ENCODE measurements at regions not wholly inside any gene's neighbourhood (a gene's known extent, or its start where the extent isn't known, plus 50 kb on each side); places are given as distances from the start of the nearest gene placed in this dataset.
"Not testable (repeated sequence)": the region's sequence is repeated elsewhere in the genome, so short reads cannot be mapped to it uniquely, and the experiment has no call there.

GRCh38 chrY:19541475-19542306 is 202.8 kb downstream of the KDM5D start:
- H3K27ac ChIP-seq, result no peak overlapping the region
- intact Hi-C loops (cut with DNase I; ENCODE audit: low total_unique reads), result no loop called here

GRCh38 chrY:19535697-19536096 is 208.8 kb downstream of the KDM5D start:
- H3K4me1 ChIP-seq; H3K4me3 ChIP-seq; H3K36me3 ChIP-seq; H3K27ac ChIP-seq; H3K9me3 ChIP-seq; intact Hi-C loops (cut with DNase I; ENCODE audit: low total_unique reads); DNase-seq (ENCODE audit: low spot score in 2 of 2); H3K27me3 ChIP-seq: not testable (repeated sequence)

More at GRCh38 chrY:19541475-19542306, 202.8 kb downstream of the KDM5D start:
- no peaks in the 10 kb centered on the region for H3K9me3 ChIP-seq
- no peak for TF ChIP-seq POLR2A (IDR thresholded peaks at IDR 0.05)
- no peak for TF ChIP-seq POLR2AphosphoS5 (IDR thresholded peaks at IDR 0.05)
- TF ChIP-seq CTCF (IDR thresholded peaks at IDR 0.05), result no peak
- no peaks in the 10 kb centered on the region for H3K36me3 ChIP-seq
- no peaks in the 10 kb centered on the region for H3K4me1 ChIP-seq
- H3K27me3 ChIP-seq, result no peaks in the 10 kb centered on the region
- DNase-seq (ENCODE audit: low spot score in 2 of 2), result no peak
- no peak overlapping the region for H3K4me3 ChIP-seq

GRCh38 chrY:19521976-19522375 is 222.6 kb downstream of the KDM5D start:
- H3K9me3 ChIP-seq, result no peaks in the 10 kb centered on the region
- no peaks in the 10 kb centered on the region for H3K36me3 ChIP-seq
- intact Hi-C loops (cut with DNase I; ENCODE audit: low total_unique reads), result no loop called here
- no peak overlapping the region for H3K4me3 ChIP-seq
- H3K27ac ChIP-seq, result no peak overlapping the region
- DNase-seq (ENCODE audit: low spot score in 2 of 2), result no peak
- TF ChIP-seq POLR2A (IDR thresholded peaks at IDR 0.05) (no peak), POLR2AphosphoS5 (IDR thresholded peaks at IDR 0.05) (no peak), CTCF (IDR thresholded peaks at IDR 0.05) (no peak)
- no peaks in the 10 kb centered on the region for H3K27me3 ChIP-seq
- H3K4me1 ChIP-seq, result no peaks in the 10 kb centered on the region

GRCh38 chrY:19503092-19503449 is 241.5 kb downstream of the KDM5D start:
- Histone ChIP-seq H3K4me1 (no peaks in the 10 kb centered on the region), H3K4me3 (no peak overlapping the region), H3K36me3 (no peaks in the 10 kb centered on the region), H3K9me3 (no peaks in the 10 kb centered on the region), H3K27me3 (no peaks in the 10 kb centered on the region), H3K27ac (no peak overlapping the region)
- intact Hi-C loops (cut with DNase I; ENCODE audit: low total_unique reads), result no loop called here
- DNase-seq (ENCODE audit: low spot score in 2 of 2), result no peak
- TF ChIP-seq POLR2AphosphoS5 (IDR thresholded peaks at IDR 0.05) (no peak), POLR2A (IDR thresholded peaks at IDR 0.05) (no peak)

- intact Hi-C loops (cut with DNase I; ENCODE audit: low total_unique reads), result no loop called here
- Histone ChIP-seq H3K27ac (no peak overlapping the region), H3K4me1 (no peaks in the 10 kb centered on the region), H3K27me3 (no peaks in the 10 kb centered on the region), H3K36me3 (no peaks in the 10 kb centered on the region), H3K4me3 (no peak overlapping the region), H3K9me3 (no peaks in the 10 kb centered on the region)
- TF ChIP-seq CTCF (IDR thresholded peaks at IDR 0.05), result no peak
- TF ChIP-seq POLR2A (IDR thresholded peaks at IDR 0.05), result no peak
- TF ChIP-seq POLR2AphosphoS5 (IDR thresholded peaks at IDR 0.05), result no peak
- DNase-seq (ENCODE audit: low spot score in 2 of 2), result no peak
These were observed 242.1 kb downstream of the KDM5D start for GRCh38 chrY:19502169-19503091.

GRCh38 chrY:19498556-19498955 is 246.0 kb downstream of the KDM5D start:
- H3K27ac ChIP-seq, result no peak overlapping the region

More at GRCh38 chrY:19498556-19498955, 246.0 kb downstream of the KDM5D start:
- intact Hi-C loops (cut with DNase I; ENCODE audit: low total_unique reads), result no loop called here
- Histone ChIP-seq H3K9me3 (no peaks in the 10 kb centered on the region), H3K4me1 (no peaks in the 10 kb centered on the region), H3K27me3 (no peaks in the 10 kb centered on the region), H3K36me3 (no peaks in the 10 kb centered on the region), H3K4me3 (no peak overlapping the region)
- DNase-seq (ENCODE audit: low spot score in 2 of 2), result no peak
- TF ChIP-seq POLR2AphosphoS5 (IDR thresholded peaks at IDR 0.05) (no peak), POLR2A (IDR thresholded peaks at IDR 0.05) (no peak), CTCF (IDR thresholded peaks at IDR 0.05) (no peak)
